HS-5 (cell line): ENCODE measurements at regions not wholly inside any gene's neighbourhood (a gene's known extent, or its start where the extent isn't known, plus 50 kb on each side); places are given as distances from the start of the nearest gene placed in this dataset.
A peak's percentile ranks its signal among the peaks of the same experiment; 100 is the strongest.

Experiments
- DNase-seq: peaks from one replicate; pipeline ENCODE4 v3.0.0-alpha.2; 2012; ENCODE audit warnings: low read depth

GRCh38 chr1:244220410-244220809 is 169.3 kb downstream of the ZBTB18 start:
- no peak for DNase-seq

- DNase-seq, result no peak
Measured at GRCh38 chr1:244221991-244222390, 170.9 kb downstream of the ZBTB18 start.

- no peak for DNase-seq
Measured at GRCh38 chr1:244224487-244225430, 173.7 kb downstream of the ZBTB18 start.

- peak; percentile 15 for DNase-seq
Measured at GRCh38 chr1:244226435-244226834, 175.4 kb downstream of the ZBTB18 start.

GRCh38 chr1:244230470-244230869 is 179.4 kb downstream of the ZBTB18 start:
- DNase-seq, result no peak

GRCh38 chr1:244231193-244231571 is 180.1 kb downstream of the ZBTB18 start:
- no peak for DNase-seq

- DNase-seq, result no peak
Measured at GRCh38 chr1:244231572-244232315, 180.7 kb downstream of the ZBTB18 start.

- DNase-seq, result no peak
Measured at GRCh38 chr1:244234009-244234643, 183.0 kb downstream of the ZBTB18 start.

GRCh38 chr1:244235157-244235556 is 184.1 kb downstream of the ZBTB18 start:
- DNase-seq, result no peak

GRCh38 chr1:244236101-244236500 is 185.0 kb downstream of the ZBTB18 start:
- no peak for DNase-seq

GRCh38 chr1:244236721-244237120 is 185.6 kb downstream of the ZBTB18 start:
- DNase-seq, result no peak

- no peak for DNase-seq
Measured at GRCh38 chr1:244237445-244237844, 186.4 kb downstream of the ZBTB18 start.

- DNase-seq, result no peak
Measured at GRCh38 chr1:244239261-244239770, 188.2 kb downstream of the ZBTB18 start.

- DNase-seq, result no peak
Measured at GRCh38 chr1:244241438-244241837, 190.4 kb downstream of the ZBTB18 start.

GRCh38 chr1:244242446-244242845 is 191.4 kb downstream of the ZBTB18 start:
- no peak for DNase-seq

GRCh38 chr1:244246334-244246733 is 195.3 kb downstream of the ZBTB18 start:
- DNase-seq, result no peak

- DNase-seq, result no peak
Measured at GRCh38 chr1:244248426-244248825, 197.3 kb downstream of the ZBTB18 start.

- no peak for DNase-seq
Measured at GRCh38 chr1:244252211-244252610, 199.5 kb downstream of the ADSS2 start.

GRCh38 chr1:244254467-244254866 is 197.2 kb downstream of the ADSS2 start:
- no peak for DNase-seq

GRCh38 chr1:244255426-244255965 is 196.2 kb downstream of the ADSS2 start:
- no peak for DNase-seq

- DNase-seq, result no peak
Measured at GRCh38 chr1:244256086-244256676, 195.5 kb downstream of the ADSS2 start.

- DNase-seq, result no peak
Measured at GRCh38 chr1:244264163-244264562, 187.5 kb downstream of the ADSS2 start.
